Stimulated activated CD4-positive, alpha-beta T cell treated with anti-CD3 and anti-CD28 coated beads, Interleukin-1b, Interleukin-23, amount 100 ng/mL, for 24 hours (primary cell): ENCODE measurements at regions not wholly inside any gene's neighbourhood (a gene's known extent, or its start where the extent isn't known, plus 50 kb on each side); places are given as distances from the start of the nearest gene placed in this dataset.

Experiments used
- DNase-seq, 4 experiments: peaks; one replicate each; pipeline ENCODE4 v3.0.0-alpha.2; 2020; ENCODE audit warnings: low read depth in 4 of 4, low spot score in 1 of 4

- DNase-seq: no peak
Observed at GRCh38 chr6:122302067-122302466, 97.4 kb upstream of the HSF2 start.

DNA sequence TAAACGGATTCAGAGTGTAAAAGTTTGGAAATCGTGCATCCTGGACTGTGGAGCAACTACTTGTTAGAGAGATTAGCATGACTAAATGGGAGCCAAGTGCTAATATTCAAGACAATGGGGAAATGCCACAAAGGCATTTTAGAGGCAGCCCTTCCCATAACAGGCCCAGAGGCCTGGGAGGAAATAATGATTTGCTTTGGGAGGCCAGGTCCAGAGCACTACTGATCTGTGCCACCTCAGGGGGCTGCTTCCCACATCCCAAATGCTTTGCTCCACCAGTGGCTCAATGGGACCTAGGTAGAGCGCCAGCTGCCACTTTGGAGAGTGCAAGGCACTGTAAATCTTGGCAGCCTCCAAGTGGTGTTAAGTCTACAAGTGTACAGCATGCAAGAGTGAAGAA is 91.9 kb upstream of the HSF2 start:
- DNase-seq: no peak

DNA sequence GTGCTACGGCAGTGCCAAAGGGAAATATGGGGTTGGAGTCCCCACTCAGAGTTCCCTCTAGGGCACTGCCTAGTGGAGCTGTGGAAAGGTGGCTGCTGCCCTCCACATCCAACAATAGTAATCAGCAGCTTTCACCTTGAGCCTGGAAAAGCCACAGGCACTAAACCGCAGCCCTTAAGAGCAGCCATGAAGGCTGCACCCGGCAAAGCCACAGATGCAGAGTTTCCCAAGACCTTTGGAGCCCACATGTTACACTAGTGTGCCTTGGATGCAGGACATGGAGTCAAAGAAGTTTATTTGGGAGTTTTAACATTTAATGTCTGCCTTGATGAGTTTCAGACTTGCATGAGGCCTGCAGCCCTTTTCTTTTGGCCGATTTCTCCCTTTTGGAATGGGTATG is 91.4 kb upstream of the HSF2 start:
- DNase-seq: no peak

DNA sequence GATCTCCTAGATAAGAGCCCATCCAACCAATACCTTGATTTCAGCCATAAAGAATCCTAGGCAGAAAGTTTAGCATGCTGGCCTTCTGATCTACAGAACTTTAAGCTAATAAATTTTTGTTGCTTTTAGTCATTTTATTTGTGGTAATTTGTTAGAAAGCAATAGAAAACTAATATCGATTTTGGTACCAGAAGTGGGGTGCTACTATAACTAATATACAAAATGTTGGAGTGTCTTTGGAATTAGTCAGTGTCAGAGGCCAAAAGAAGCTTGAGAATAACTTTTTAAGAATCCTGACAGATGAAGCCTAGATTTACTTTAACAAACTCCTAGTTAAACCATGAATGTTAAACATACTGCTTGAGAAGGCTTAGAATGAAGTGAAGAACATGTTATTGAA is 83.6 kb upstream of the HSF2 start:
- DNase-seq: no peak

- no peak for DNase-seq
Observed at GRCh38 chr6:122322824-122323223, 76.6 kb upstream of the HSF2 start.

GRCh38 chr6:122323361-122323760 is 76.1 kb upstream of the HSF2 start:
- no peak for DNase-seq

DNA sequence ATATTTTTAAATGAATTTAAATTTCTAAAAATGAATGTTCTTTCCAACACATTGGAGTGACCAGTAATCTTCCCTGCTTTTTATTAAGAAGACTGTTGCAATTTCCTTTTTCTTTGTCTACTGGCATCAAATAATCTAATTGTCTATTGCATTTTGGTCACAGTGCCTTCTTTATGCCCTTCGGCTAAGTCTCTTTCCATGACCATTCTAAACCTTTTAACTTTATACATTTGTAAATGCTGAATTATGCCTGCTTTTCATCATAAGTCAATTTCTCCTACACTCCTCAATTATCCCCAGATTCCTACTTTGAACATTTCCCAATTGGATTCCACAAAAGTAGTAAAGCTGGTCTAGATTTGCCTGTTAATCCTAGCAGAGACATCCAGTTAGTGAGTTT is 69.1 kb upstream of the HSF2 start:
- no peak for DNase-seq

- DNase-seq: no peak
Observed at GRCh38 chr6:122337645-122338044, 61.8 kb upstream of the HSF2 start.

DNA sequence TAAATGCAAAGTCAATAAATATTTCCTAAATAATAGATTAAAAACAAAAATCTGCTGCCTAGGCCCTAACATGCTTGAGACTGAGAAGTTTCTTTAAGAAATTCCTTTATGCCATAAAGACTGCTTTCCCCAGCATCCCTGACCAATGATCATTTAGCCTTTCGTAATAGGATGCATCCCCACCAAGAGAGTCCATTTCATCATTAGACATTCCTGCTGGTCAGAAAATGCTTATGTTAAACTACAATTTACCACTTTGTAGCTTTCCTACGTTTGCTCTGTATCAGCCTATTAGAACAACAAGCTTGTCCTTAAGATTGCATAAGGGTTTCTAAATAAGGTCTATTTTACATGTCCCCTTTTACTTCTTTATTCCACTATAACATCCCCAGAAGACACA is 59.8 kb upstream of the HSF2 start:
- no peak for DNase-seq

DNA sequence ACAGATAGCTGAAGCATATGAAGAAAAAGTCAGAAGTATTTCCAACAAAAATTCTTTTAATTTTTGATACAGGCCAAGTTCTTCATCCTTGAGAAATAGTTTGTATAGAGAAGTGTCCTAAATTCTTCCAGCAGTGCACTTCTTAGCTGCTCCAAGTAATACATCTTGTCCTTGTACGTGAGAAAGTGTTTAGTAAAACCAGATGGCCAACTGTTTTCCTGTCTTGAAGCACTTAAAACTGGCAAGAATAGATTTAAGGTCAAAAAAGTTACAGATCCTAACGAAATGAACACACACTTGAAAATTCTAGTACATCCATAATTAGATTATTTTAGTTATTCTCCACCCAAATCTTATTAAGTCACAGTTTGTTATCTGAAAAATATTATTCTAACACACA is 52.2 kb upstream of the HSF2 start:
- no peak for DNase-seq

GRCh38 chr6:122347751-122348150 is 51.7 kb upstream of the HSF2 start:
- no peak for DNase-seq
